ENCODE measurements at regions not wholly inside any gene's neighbourhood (a gene's known extent, or its start where the extent isn't known, plus 50 kb on each side); places are given as distances from the start of the nearest gene placed in this dataset.

DNA sequence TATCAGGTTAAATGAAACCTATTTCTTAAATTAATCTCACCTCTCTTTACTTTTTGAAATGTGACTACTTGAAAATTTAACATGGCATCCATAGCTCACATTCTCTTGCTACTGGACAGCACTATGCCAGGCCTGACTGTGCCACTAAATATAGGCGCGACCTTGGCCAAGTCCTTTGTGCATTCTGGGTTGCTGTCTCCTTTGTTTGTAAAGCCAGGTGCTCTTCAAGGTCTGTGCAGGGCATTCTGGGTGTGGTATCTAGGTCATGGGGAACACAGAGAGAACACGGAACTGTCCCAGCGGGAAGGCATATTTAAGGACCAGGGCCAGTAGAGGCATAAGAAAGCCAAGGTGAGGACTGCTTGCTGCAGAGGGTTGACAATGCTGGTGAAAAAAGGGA is 121.2 kb downstream of the ZNF664 start:
- no peak for TF ChIP-seq MAFK (IDR thresholded peaks at IDR 0.05; ENCODE audit: low read depth, low read length)
- no peak for TF ChIP-seq EP300 (IDR thresholded peaks at IDR 0.05; ENCODE audit: borderline replicate concordance in 1 of 2, low read depth in 2 of 2, low read length in 2 of 2)
- TF ChIP-seq, protein P1, sequence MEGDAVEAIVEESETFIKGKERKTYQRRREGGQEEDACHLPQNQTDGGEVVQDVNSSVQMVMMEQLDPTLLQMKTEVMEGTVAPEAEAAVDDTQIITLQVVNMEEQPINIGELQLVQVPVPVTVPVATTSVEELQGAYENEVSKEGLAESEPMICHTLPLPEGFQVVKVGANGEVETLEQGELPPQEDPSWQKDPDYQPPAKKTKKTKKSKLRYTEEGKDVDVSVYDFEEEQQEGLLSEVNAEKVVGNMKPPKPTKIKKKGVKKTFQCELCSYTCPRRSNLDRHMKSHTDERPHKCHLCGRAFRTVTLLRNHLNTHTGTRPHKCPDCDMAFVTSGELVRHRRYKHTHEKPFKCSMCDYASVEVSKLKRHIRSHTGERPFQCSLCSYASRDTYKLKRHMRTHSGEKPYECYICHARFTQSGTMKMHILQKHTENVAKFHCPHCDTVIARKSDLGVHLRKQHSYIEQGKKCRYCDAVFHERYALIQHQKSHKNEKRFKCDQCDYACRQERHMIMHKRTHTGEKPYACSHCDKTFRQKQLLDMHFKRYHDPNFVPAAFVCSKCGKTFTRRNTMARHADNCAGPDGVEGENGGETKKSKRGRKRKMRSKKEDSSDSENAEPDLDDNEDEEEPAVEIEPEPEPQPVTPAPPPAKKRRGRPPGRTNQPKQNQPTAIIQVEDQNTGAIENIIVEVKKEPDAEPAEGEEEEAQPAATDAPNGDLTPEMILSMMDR (IDR thresholded peaks at IDR 0.05; ENCODE audit: control extremely low read depth in 1 of 3, insufficient read depth in 1 of 3, low read depth in 1 of 3, low read length in 3 of 3) = no peak
- TF ChIP-seq GTF2F1 (IDR thresholded peaks at IDR 0.05; ENCODE audit: borderline replicate concordance, low read depth, low read length) = no peak
- TF ChIP-seq SP1 (IDR thresholded peaks at IDR 0.05; ENCODE audit: low read depth, low read length) = no peak
- TF ChIP-seq RNF2 (IDR thresholded peaks at IDR 0.05; ENCODE audit: borderline replicate concordance, low read depth, low read length, missing control alignments, poor library complexity, severe bottlenecking) = no peak
- TF ChIP-seq POLR2A (IDR thresholded peaks at IDR 0.05; ENCODE audit: control extremely low read depth in 1 of 2, low read depth in 2 of 2, low read length in 2 of 2) = no peak
- TF ChIP-seq PHF8 (conservative IDR thresholded peaks at IDR 0.05; ENCODE audit: low read depth, low read length) = no peak
- TF ChIP-seq, protein P2, sequence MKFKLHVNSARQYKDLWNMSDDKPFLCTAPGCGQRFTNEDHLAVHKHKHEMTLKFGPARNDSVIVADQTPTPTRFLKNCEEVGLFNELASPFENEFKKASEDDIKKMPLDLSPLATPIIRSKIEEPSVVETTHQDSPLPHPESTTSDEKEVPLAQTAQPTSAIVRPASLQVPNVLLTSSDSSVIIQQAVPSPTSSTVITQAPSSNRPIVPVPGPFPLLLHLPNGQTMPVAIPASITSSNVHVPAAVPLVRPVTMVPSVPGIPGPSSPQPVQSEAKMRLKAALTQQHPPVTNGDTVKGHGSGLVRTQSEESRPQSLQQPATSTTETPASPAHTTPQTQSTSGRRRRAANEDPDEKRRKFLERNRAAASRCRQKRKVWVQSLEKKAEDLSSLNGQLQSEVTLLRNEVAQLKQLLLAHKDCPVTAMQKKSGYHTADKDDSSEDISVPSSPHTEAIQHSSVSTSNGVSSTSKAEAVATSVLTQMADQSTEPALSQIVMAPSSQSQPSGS (IDR thresholded peaks at IDR 0.05; ENCODE audit: low read length) = no peak
- no peak for TF ChIP-seq TAF1 (IDR thresholded peaks at IDR 0.05; ENCODE audit: low read depth, low read length)
- TF ChIP-seq SIN3A (conservative IDR thresholded peaks at IDR 0.05 in 1 of 2, IDR thresholded peaks at IDR 0.05 in 1 of 2; ENCODE audit: low read depth in 1 of 2, low read length in 2 of 2) = no peak
- no peak for TF ChIP-seq KDM4A (IDR thresholded peaks at IDR 0.05; ENCODE audit: low read depth, low read length, severe bottlenecking)
